Mucosa of rectum (tissue), 2 donors: ENCODE measurements at regions not wholly inside any gene's neighbourhood (a gene's known extent, or its start where the extent isn't known, plus 50 kb on each side); places are given as distances from the start of the nearest gene placed in this dataset.
"Not testable (repeated sequence)": the region's sequence is repeated elsewhere in the genome, so short reads cannot be mapped to it uniquely, and the experiment has no call there.

Experiments
- H3K27ac ChIP-seq, 2 donors: one replicate each; pipeline ENCODE4 v1.7.0; 2013; ENCODE audit warnings: inconsistent platforms in 2 of 2, low read depth in 2 of 2, low read length in 2 of 2
- H3K27me3 ChIP-seq, 2 donors: one replicate each; pipeline ENCODE4 v1.7.0; 2013; ENCODE audit warnings: low read length in 2 of 2; ENCODE audit not compliant: control insufficient read depth in 2 of 2, insufficient read depth in 2 of 2
- H3K36me3 ChIP-seq, 2 donors: one replicate each; pipeline ENCODE4 v1.7.0; 2013; ENCODE audit warnings: low read length in 2 of 2; ENCODE audit not compliant: control insufficient read depth in 2 of 2, insufficient read depth in 2 of 2
- H3K4me1 ChIP-seq, 2 donors: one replicate each; pipeline ENCODE4 v1.7.0; 2013; ENCODE audit warnings: low read length in 2 of 2, mild to moderate bottlenecking in 1 of 2; ENCODE audit not compliant: control insufficient read depth in 2 of 2, insufficient read depth in 2 of 2
- H3K4me3 ChIP-seq, 2 donors: one replicate each; pipeline ENCODE4 v1.7.0; 2013; ENCODE audit warnings: low read length in 2 of 2
- H3K9ac ChIP-seq, 2 donors: one replicate each; pipeline ENCODE4 v1.7.0; 2013; ENCODE audit warnings: low read length in 2 of 2, low read depth in 1 of 2, mild to moderate bottlenecking in 1 of 2
- H3K9me3 ChIP-seq, 2 donors: one replicate each; pipeline ENCODE4 v1.7.0; 2013; ENCODE audit warnings: low read length in 2 of 2; ENCODE audit not compliant: control insufficient read depth in 2 of 2
- donor health status: healthy.
- donor health status: Normal muscosa, but diverticular disease.

- no peaks in the 10 kb centered on the region for H3K4me1 ChIP-seq
- H3K9me3 ChIP-seq: no peaks in the 10 kb centered on the region
- no peak overlapping the region for H3K9ac ChIP-seq
- H3K27me3 ChIP-seq: no peaks in the 10 kb centered on the region
- H3K27ac ChIP-seq: no peak overlapping the region
- H3K4me3 ChIP-seq: no peak overlapping the region
- H3K36me3 ChIP-seq: no peaks in the 10 kb centered on the region
Measured at GRCh38 chr4:138492176-138492575, 250.0 kb upstream of the SLC7A11 start.

- no peak overlapping the region for H3K9ac ChIP-seq
Measured at GRCh38 chr4:138488533-138488932, 246.4 kb upstream of the SLC7A11 start.

GRCh38 chr4:138487670-138488069 is 245.5 kb upstream of the SLC7A11 start:
- no peak overlapping the region for H3K9ac ChIP-seq
- no peaks in the 10 kb centered on the region for H3K4me1 ChIP-seq
- no peaks in the 10 kb centered on the region for H3K36me3 ChIP-seq
- H3K27ac ChIP-seq: no peak overlapping the region
- no peak overlapping the region for H3K4me3 ChIP-seq
- H3K9me3 ChIP-seq: no peaks in the 10 kb centered on the region
- no peaks in the 10 kb centered on the region for H3K27me3 ChIP-seq

More at GRCh38 chr4:138488533-138488932, 246.4 kb upstream of the SLC7A11 start:
- no peak overlapping the region for H3K27ac ChIP-seq
- no peaks in the 10 kb centered on the region for H3K9me3 ChIP-seq
- no peaks in the 10 kb centered on the region for H3K27me3 ChIP-seq
- no peaks in the 10 kb centered on the region for H3K36me3 ChIP-seq
- H3K4me3 ChIP-seq: no peak overlapping the region
- no peaks in the 10 kb centered on the region for H3K4me1 ChIP-seq

- Histone ChIP-seq H3K36me3 (no peaks in the 10 kb centered on the region), H3K4me3 (no peak overlapping the region)
Measured at GRCh38 chr4:138487230-138487629, 245.1 kb upstream of the SLC7A11 start.

GRCh38 chr4:138485498-138485897 is 243.3 kb upstream of the SLC7A11 start:
- no peak overlapping the region for H3K4me3 ChIP-seq
- no peaks in the 10 kb centered on the region for H3K27me3 ChIP-seq
- H3K27ac ChIP-seq: no peak overlapping the region
- H3K9ac ChIP-seq: no peak overlapping the region
- no peaks in the 10 kb centered on the region for H3K36me3 ChIP-seq
- H3K9me3 ChIP-seq: no peaks in the 10 kb centered on the region
- no peaks in the 10 kb centered on the region for H3K4me1 ChIP-seq

More at GRCh38 chr4:138487230-138487629, 245.1 kb upstream of the SLC7A11 start:
- Histone ChIP-seq H3K9me3 (no peaks in the 10 kb centered on the region), H3K27me3 (no peaks in the 10 kb centered on the region), H3K4me1 (no peaks in the 10 kb centered on the region), H3K9ac (no peak overlapping the region), H3K27ac (no peak overlapping the region)

- no peaks in the 10 kb centered on the region for H3K36me3 ChIP-seq
- H3K9ac ChIP-seq: no peak overlapping the region
- no peaks in the 10 kb centered on the region for H3K9me3 ChIP-seq
- no peaks in the 10 kb centered on the region for H3K4me1 ChIP-seq
- H3K27me3 ChIP-seq: no peaks in the 10 kb centered on the region
- no peak overlapping the region for H3K27ac ChIP-seq
- no peak overlapping the region for H3K4me3 ChIP-seq
Measured at GRCh38 chr4:138475116-138475515, 233.0 kb upstream of the SLC7A11 start.

GRCh38 chr4:138473339-138473738 is 231.2 kb upstream of the SLC7A11 start:
- Histone ChIP-seq H3K27me3 (no peaks in the 10 kb centered on the region), H3K4me3 (no peak overlapping the region), H3K9ac (no peak overlapping the region), H3K4me1 (no peaks in the 10 kb centered on the region), H3K27ac (no peak overlapping the region), H3K9me3 (no peaks in the 10 kb centered on the region), H3K36me3 (no peaks in the 10 kb centered on the region)

- Histone ChIP-seq H3K9me3 (no peaks in the 10 kb centered on the region), H3K27me3 (no peaks in the 10 kb centered on the region), H3K4me3 (no peak overlapping the region), H3K36me3 (no peaks in the 10 kb centered on the region), H3K27ac (peak overlapping the region in 1 of 2 donors; percentile 15), H3K4me1 (no peaks in the 10 kb centered on the region), H3K9ac (no peak overlapping the region)
Measured at GRCh38 chr4:138460477-138461414, 218.6 kb upstream of the SLC7A11 start.

GRCh38 chr4:138458751-138459150 is 216.6 kb upstream of the SLC7A11 start:
- Histone ChIP-seq H3K9ac (no peak overlapping the region), H3K27me3 (no peaks in the 10 kb centered on the region), H3K9me3 (no peaks in the 10 kb centered on the region), H3K4me1 (no peaks in the 10 kb centered on the region), H3K36me3 (no peaks in the 10 kb centered on the region), H3K4me3 (no peak overlapping the region), H3K27ac (no peak overlapping the region)

- not testable (repeated sequence) for H3K27me3 ChIP-seq, H3K9ac ChIP-seq, H3K4me1 ChIP-seq, H3K36me3 ChIP-seq, H3K4me3 ChIP-seq, H3K27ac ChIP-seq, H3K9me3 ChIP-seq
Measured at GRCh38 chr4:138456349-138456748, 214.2 kb upstream of the SLC7A11 start.
